ENCODE measurements at regions not wholly inside any gene's neighbourhood (a gene's known extent, or its start where the extent isn't known, plus 50 kb on each side); places are given as distances from the start of the nearest gene placed in this dataset.

DNA sequence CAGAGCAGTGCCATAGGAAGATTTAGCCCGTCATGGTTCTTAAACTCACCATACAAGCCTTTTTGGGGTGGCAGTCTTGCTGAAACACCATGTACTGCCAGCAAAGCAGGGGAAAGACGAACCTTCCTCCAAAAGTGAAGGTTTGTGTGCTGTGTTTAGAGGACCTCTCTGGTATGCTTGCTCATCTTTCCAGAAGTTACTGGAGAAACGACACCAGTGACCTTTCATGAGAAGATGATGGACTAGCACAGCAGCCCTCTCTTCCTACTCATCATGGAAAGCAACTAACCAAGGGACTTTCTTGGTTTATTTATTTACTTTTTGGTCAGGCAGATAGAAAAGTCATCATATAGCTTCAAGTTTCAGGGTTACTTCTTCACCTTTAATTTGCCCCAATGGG, 247.4 kb downstream of the PTEN start:
- no peak for DNase-seq

GRCh38 chr10:88111294-88111693, 247.9 kb downstream of the PTEN start:
- DNase-seq: no peak

DNA sequence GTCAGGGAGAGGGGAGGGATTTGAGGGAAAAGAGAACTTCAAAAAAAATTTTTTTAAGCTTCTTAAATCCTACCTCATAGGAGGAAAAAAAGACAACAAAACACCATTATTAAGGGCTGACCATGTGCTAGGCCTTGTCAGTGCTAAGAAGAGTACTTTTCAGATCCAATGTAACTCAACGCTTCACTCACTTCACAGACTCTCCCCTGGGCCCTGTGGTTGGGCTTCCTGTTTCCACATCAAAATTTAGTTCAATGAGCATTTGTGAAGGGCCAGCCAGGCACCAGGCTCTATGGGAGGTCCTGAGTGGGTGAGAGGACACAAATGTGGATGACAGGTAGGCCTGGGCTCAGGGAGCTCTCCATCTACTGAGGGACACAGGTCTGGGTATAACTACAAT, 249.8 kb downstream of the PTEN start:
- DNase-seq: peak; percentile 80 to 87

DNA sequence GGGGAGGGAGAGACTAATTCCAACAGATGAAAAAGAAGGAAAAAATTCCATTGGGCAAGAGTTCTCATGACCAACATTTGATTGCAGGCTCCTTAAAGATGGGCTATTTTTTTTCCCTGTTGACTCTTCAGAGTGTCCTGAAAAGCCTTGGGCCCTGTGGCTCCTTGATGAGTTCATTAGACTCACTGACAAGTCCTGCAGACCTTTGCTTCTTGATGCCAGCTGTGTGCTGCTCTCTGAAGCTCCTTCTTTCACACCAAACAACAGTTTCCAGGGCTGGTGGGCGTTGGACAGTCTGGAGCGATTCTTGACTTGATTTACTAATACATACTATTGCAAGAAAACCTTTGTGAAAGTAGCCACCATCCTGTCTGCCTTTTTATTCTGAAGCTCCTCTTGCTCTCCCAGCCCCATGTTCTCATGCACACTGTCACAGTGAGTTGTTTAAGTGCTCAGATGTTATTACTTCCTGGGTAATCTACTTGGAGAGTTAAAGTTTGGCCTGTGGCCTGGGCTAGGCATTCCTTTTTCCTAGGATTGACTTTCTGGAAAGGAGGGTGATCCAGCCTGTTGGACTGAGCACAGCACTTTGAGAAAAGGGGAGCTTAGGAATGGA, 250.3 kb downstream of the PTEN start:
- no peak for DNase-seq

- DNase-seq: peak; percentile 93 to 95
These were observed 250.9 kb downstream of the PTEN start for GRCh38 chr10:88114368-88114767.

DNA sequence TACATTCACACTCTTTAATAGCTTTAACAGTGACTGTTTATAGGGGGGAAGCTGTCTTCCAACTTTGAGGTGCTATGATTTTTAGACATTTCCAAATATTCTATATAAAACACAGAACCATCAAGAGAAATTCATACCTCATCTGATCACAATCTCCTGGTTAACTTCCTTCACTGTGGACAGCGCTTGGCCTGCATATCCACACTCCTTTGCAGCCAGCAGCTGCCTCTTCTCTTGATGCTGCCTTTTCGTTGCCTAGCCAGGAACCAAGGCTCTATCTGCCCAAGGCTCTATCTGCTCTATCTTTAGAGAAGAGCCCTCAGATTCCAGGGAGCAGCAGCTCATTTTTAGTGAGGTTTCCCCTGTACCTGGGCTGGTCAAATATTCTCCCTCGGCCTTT, 252.0 kb downstream of the PTEN start:
- no peak for DNase-seq

DNA sequence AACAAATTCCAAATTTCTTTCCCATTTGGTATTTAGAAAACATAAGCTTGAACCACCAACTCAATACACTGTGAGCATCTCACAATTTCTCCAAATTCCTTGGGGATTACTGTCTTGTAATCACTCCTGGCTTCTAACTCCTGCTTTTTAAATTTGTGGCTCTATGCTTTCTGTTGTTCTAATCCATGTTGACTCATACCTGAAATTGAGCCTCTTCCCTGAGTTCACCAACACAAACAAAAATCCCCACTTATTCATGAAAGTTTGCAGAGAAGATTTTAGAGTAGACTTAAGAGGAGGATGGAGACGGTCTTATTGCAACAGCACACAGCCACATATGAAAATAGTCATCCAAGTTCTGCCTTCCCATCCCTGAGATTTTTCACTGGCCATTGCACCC, 252.5 kb downstream of the PTEN start:
- no peak for DNase-seq

GRCh38 chr10:88116481-88116880, 253.1 kb downstream of the PTEN start:
- DNase-seq: peak; percentile 43 to 47

DNA sequence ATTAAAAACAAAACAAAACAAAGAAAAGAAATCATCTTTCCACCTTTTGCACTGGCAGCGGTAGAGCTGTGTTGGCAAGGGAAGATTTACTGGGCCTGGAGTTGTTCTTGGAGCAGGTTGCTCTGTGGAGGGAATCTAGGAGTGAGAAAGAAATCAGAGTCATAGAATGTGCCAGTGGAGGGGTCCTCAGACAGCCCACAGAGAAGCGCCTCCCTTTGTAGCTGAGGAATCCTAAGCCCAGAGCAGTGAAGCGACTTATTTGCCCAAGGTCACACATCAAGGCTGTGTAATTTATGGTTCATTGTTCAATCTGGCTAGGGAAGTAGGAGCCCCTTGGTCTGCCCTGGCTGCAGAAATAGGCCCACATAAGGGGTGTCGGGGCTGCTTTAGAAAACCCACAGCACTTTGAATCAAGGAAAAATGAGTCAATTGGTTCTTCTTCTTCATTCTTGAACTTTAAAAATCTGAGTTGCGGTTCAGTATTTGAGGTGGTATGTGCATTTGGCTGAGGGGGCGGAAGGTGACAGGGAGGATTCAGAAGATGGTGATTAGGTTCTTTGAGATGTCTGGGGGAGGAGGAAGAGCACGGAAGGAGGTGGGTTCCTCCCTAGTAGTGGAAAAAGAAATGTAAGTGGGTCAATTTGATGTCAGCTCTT, 253.7 kb downstream of the PTEN start:
- DNase-seq: no peak

DNA sequence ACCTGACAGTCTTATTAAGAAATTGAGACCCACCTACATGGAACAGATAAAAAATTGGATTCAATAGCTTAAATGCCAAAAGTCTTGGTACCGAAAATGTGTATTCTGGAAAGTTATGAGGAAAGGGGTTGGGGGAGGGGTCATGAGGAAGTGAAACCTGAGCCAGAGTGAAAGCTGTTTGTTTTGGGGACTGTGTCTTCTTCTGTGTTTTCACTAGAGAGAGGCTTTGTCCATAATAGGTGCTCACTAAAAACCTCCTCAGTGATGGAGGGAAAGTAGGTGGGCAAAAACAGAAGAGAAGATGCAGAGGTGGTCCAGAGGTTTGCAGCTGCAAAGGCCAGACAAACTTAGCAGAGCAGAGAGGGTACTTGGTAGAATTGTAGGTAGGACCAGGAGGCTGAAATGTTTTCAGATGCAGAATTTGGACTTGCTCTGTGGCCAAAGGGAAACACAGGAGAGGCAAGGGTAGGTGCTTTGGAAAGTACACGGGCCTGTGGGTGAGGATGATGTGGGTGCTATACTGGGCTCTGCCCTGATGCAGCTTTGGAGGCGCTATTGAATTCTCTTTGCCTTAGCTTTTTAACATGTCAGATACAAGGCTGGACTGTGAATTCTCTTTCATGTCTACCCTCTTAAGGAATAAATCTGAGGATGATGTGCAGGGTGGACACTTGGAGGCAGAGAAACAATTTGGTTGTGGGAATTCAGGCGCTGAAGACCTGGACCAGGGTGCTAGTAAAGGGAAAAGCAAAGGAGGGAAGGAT, 254.6 kb downstream of the PTEN start:
- DNase-seq: peak; percentile 31 to 51

DNA sequence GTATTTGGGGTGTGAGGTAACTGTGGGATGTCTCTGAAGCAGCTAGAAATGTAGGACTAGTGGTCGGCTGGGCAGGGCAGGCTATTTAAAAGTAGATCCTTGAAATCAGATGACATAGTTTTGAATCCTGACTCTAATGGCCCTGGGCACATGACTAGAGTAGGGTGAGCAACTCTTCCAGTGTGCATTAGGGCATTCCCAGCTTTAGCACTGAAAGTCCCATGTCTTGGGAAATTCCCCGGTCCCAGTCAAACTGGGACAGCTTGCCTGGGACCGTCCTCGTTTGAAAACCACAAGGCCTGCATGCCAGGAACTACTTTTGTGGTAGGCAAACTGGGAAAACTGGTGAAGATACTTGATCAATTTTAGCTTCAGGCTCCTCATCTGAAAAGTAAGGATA, 255.3 kb downstream of the PTEN start:
- no peak for DNase-seq

- no peak for DNase-seq
These were observed 255.7 kb downstream of the PTEN start for GRCh38 chr10:88119160-88119559.

GRCh38 chr10:88120075-88120474, 256.6 kb downstream of the PTEN start:
- DNase-seq: peak; percentile 27 to 54

GRCh38 chr10:88120599-88121333, 257.3 kb downstream of the PTEN start:
- DNase-seq: peak; percentile 55 to 66

DNA sequence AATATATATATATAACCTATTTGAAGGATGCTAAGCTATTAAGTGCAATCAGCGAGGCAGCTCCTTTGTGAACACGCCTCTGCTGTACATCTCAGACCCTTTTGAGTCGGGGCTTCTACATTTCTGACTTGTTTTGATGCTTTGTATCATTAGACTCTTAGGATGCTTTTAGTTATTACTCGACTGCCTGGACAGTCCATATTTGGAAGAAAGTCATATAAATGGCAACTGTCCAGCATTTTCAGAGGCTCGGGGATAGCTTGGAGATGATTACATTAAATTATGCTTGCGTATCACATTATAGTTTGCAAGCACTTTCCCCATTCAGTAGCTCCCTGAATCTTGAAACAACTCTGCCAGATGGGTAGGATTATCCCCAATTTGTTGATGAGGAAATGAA, 257.9 kb downstream of the PTEN start:
- no peak for DNase-seq

DNA sequence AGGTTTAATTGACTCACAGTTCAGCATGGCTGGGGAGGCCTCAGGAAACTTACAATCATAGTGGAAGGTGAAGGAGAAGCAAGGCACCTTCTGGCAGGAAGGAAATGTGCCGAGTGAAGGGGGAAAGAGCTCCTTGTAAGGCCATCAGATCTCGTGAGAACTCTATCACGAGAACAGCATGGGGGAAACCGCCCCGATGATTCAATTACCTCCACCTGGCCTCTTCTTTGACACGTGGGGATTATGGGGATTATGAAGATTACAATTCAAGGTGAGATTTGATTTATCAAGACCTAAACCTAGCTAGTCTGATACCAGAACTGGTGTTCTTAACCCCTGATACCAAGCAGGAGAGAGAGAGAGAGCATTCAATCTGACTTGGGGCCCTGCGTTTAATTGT, 258.7 kb downstream of the PTEN start:
- DNase-seq: no peak

- DNase-seq: no peak
These were observed 259.2 kb downstream of the PTEN start for GRCh38 chr10:88122576-88122975.

DNA sequence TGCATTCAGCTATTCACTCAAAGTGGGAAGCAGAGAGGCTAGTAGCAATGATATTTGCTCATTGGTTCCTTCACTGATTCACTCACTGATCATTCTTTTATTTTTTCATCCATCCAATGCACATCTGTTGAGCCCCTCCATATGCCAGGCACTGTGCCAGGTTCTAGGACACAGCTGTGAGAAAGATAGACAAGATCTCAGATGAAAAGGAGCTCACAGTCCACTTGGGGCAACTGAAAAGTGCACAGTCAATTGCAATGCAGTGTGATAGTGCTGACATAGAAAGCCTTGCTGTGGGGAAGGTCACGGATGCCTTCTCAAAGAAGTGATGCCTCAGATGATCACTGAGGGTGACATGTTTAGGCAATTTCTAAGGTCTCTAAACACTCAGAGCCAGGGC, 262.3 kb downstream of the PTEN start:
- no peak for DNase-seq

- no peak for DNase-seq
These were observed 263.3 kb downstream of the PTEN start for GRCh38 chr10:88126699-88127098.

- DNase-seq: peak in 1 of 2 experiments; percentile 22
These were observed 263.8 kb downstream of the PTEN start for GRCh38 chr10:88127269-88127668.

DNA sequence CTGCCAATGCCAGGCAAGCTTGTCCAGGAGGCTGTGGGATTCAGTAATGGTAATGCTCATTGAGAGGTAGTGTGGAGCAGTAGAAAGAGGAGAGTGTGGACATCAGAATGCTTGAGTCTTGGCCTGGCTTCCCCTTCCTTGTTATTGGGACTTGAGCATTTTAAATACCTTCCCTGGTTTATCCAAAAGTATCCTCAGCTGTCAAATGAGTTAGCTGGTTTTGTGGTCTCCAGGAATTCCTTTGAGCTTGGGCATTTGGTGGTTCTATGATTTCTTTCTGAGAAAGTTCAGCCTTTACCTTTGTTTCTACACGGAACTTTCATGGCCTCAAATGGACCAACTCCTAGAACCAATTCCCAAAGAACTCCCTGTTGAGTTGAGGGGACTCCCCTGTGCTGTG, 264.3 kb downstream of the PTEN start:
- no peak for DNase-seq

DNA sequence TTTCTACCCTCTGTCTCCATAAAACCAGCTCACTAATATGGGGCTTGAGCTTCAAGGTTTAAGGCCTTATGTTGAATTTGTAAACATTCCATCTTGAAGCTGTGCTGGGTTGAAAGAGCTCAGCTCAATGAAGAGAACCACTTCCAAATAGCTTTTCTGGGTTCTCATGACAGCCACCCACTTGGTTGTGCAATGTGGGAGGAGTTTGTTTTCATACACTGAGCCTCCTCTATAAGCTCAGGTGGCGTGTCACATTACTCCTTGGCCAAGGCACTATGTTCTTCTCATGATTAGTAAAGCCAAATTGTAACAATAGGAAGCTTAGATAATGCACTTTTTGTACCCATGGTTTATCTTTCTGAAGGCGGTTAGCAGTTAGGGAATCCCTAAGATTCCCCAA, 265.6 kb downstream of the PTEN start:
- DNase-seq: no peak

- DNase-seq: no peak
These were observed 267.5 kb downstream of the PTEN start for GRCh38 chr10:88130912-88131311.
